Osteoblast (primary cell): ENCODE measurements at regions not wholly inside any gene's neighbourhood (a gene's known extent, or its start where the extent isn't known, plus 50 kb on each side); places are given as distances from the start of the nearest gene placed in this dataset.
A peak's percentile ranks its signal among the peaks of the same experiment; 100 is the strongest.
"Not testable (repeated sequence)": the region's sequence is repeated elsewhere in the genome, so short reads cannot be mapped to it uniquely, and the experiment has no call there.

Source experiments
- DNase-seq: peaks from one replicate; pipeline ENCODE4 v3.0.0; 2011; ENCODE audit warnings: low spot score, mixed read lengths; ENCODE audit not compliant: insufficient read length; ENCODE audit errors: missing footprints
- H2AFZ ChIP-seq: 2 replicates; pipeline ENCODE4 v1.6.0; 2011; ENCODE audit warnings: mild to moderate bottlenecking, low read length
- H3K27ac ChIP-seq: 2 replicates; pipeline ENCODE4 v1.5.1; 2011; ENCODE audit warnings: mild to moderate bottlenecking, low read depth, low read length, moderate library complexity
- H3K27me3 ChIP-seq: 2 replicates; pipeline ENCODE4 v1.6.0; 2012; ENCODE audit warnings: mild to moderate bottlenecking, control low read depth, inconsistent platforms, low read length, moderate library complexity; ENCODE audit not compliant: insufficient read depth
- H3K36me3 ChIP-seq: 2 replicates; pipeline ENCODE4 v1.5.1; 2011; ENCODE audit warnings: mild to moderate bottlenecking, low read length, control low read depth, moderate library complexity; ENCODE audit not compliant: insufficient read depth
- H3K4me1 ChIP-seq: 2 replicates; pipeline ENCODE4 v1.5.1; 2011; ENCODE audit warnings: mild to moderate bottlenecking, low read length, control low read depth, moderate library complexity; ENCODE audit not compliant: insufficient read depth
- H3K4me2 ChIP-seq: 2 replicates; pipeline ENCODE4 v1.6.0; 2011; ENCODE audit warnings: mild to moderate bottlenecking, low read length; ENCODE audit not compliant: insufficient read depth
- H3K4me3 ChIP-seq: fragments of 200-600 bp; sonication (generic); 3 replicates; pipeline ENCODE4 v1.5.1; 2012; ENCODE audit warnings: mild to moderate bottlenecking, low read length, inconsistent platforms; ENCODE audit not compliant: insufficient read depth
- H3K79me2 ChIP-seq: 2 replicates; pipeline ENCODE4 v1.6.0; 2012; ENCODE audit warnings: mild to moderate bottlenecking, low read length, control low read depth, inconsistent platforms; ENCODE audit not compliant: insufficient read depth
- H3K9me3 ChIP-seq: 2 replicates; pipeline ENCODE4 v1.5.1; 2011; ENCODE audit warnings: low read depth, low read length, control low read depth
- H4K20me1 ChIP-seq: 2 replicates; pipeline ENCODE4 v1.6.0; 2012; ENCODE audit warnings: mild to moderate bottlenecking, low read length, control low read depth; ENCODE audit not compliant: insufficient read depth
- CTCF ChIP-seq: IDR thresholded peaks from 2 replicates; pipeline ENCODE4 v1.5.1; 2011; ENCODE audit warnings: mild to moderate bottlenecking, low read depth, low read length, moderate library complexity; ENCODE audit errors: extremely low read depth

DNA sequence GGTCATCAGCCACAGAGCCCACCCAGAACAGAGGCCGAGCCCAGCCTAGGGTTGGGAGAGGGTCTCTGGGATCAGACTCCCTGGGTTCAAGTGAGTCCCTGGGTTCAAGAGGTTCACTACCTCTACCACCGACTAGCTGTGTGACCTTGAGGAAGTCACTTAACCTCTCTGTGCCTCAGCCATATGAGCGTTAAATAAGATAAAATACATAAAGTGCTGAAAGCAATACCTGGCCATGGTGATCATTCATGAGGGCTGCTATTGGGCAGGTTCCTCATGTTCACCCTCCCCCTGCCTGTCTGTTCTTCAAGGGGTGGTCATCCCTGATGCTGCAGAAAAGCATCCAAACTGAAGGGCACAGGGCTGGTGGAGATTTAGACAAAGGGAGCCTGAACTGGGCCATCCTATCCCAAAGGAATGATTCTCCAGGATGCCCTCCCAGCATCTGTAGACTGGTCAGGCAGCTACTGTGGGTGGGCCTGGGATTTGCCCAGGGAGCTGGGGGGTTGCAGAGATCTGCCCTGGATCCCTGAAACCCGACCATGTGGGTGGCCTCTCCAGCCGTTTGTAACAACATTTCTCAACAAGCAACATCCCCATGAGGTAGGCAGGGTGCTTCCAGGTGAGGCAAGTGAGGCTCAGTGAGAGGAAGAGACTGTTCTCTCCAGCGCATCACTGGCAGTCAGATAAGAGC lies 196.6 kb downstream of the MATN1 start:
- H3K27ac ChIP-seq = no peak overlapping the region
- no peak for TF ChIP-seq CTCF
- H3K4me1 ChIP-seq = peaks cover 30% of the 10 kb centered on the region
- H3K79me2 ChIP-seq = no peaks in the 10 kb centered on the region
- no peak overlapping the region for H3K4me3 ChIP-seq
- no peak overlapping the region for H3K4me2 ChIP-seq
- no peaks in the 10 kb centered on the region for H3K27me3 ChIP-seq
- H3K9me3 ChIP-seq = no peaks in the 10 kb centered on the region
- no peak for DNase-seq
- no peaks in the 10 kb centered on the region for H3K36me3 ChIP-seq
- no peak overlapping the region for H2AFZ ChIP-seq
- no peaks in the 10 kb centered on the region for H4K20me1 ChIP-seq

- H3K27ac ChIP-seq = no peak overlapping the region
- H4K20me1 ChIP-seq = no peaks in the 10 kb centered on the region
- no peaks in the 10 kb centered on the region for H3K9me3 ChIP-seq
- TF ChIP-seq CTCF = no peak
- no peaks in the 10 kb centered on the region for H3K27me3 ChIP-seq
- DNase-seq = peak; percentile 77
- H3K4me3 ChIP-seq = no peak overlapping the region
- no peaks in the 10 kb centered on the region for H3K36me3 ChIP-seq
- no peaks in the 10 kb centered on the region for H3K79me2 ChIP-seq
- peak overlapping the region; percentile 15 for H2AFZ ChIP-seq
- no peak overlapping the region for H3K4me2 ChIP-seq
- H3K4me1 ChIP-seq = peaks cover 30% of the 10 kb centered on the region
These were observed 197.3 kb downstream of the MATN1 start for GRCh38 chr1:30525971-30526651.

- no peak overlapping the region for H3K4me3 ChIP-seq
- H3K9me3 ChIP-seq = no peaks in the 10 kb centered on the region
- H3K27me3 ChIP-seq = no peaks in the 10 kb centered on the region
- H3K79me2 ChIP-seq = no peaks in the 10 kb centered on the region
- no peaks in the 10 kb centered on the region for H4K20me1 ChIP-seq
- H2AFZ ChIP-seq = peak overlapping the region; percentile 15
- H3K36me3 ChIP-seq = no peaks in the 10 kb centered on the region
- no peak for DNase-seq
- peaks cover 30% of the 10 kb centered on the region for H3K4me1 ChIP-seq
- TF ChIP-seq CTCF = no peak
- no peak overlapping the region for H3K27ac ChIP-seq
- no peak overlapping the region for H3K4me2 ChIP-seq
These were observed 197.8 kb downstream of the MATN1 start for GRCh38 chr1:30525631-30525970.

GRCh38 chr1:30524840-30525617 lies 198.4 kb downstream of the MATN1 start:
- H3K4me3 ChIP-seq = no peak overlapping the region
- H2AFZ ChIP-seq = no peak overlapping the region
- H3K36me3 ChIP-seq = no peaks in the 10 kb centered on the region
- no peak for DNase-seq
- H3K9me3 ChIP-seq = no peaks in the 10 kb centered on the region
- H3K79me2 ChIP-seq = no peaks in the 10 kb centered on the region
- H4K20me1 ChIP-seq = no peaks in the 10 kb centered on the region
- no peak for TF ChIP-seq CTCF
- peaks cover 30% of the 10 kb centered on the region for H3K4me1 ChIP-seq
- no peak overlapping the region for H3K4me2 ChIP-seq
- H3K27me3 ChIP-seq = no peaks in the 10 kb centered on the region
- no peak overlapping the region for H3K27ac ChIP-seq

GRCh38 chr1:30524025-30524555 lies 199.3 kb downstream of the MATN1 start:
- not testable (repeated sequence) for H3K27me3 ChIP-seq, H3K4me2 ChIP-seq, H3K36me3 ChIP-seq, DNase-seq, H4K20me1 ChIP-seq, H2AFZ ChIP-seq, H3K27ac ChIP-seq, H3K79me2 ChIP-seq, H3K9me3 ChIP-seq, H3K4me3 ChIP-seq
- H3K4me1 ChIP-seq = peaks cover 30% of the 10 kb centered on the region
